ENCODE measurements at regions not wholly inside any gene's neighbourhood (a gene's known extent, or its start where the extent isn't known, plus 50 kb on each side); places are given as distances from the start of the nearest gene placed in this dataset.

- TF ChIP-seq CTCF (IDR thresholded peaks at IDR 0.05) (no peak), POLR2A (IDR thresholded peaks at IDR 0.05) (no peak)
Observed at GRCh38 chr12:100706033-100706432, 88.5 kb upstream of the ANO4 start.

Measured in tibial nerve (tissue), 3 donors.